Spleen (tissue), 11 donors: ENCODE measurements at regions not wholly inside any gene's neighbourhood (a gene's known extent, or its start where the extent isn't known, plus 50 kb on each side); places are given as distances from the start of the nearest gene placed in this dataset.

Experiments used
- DNase-seq: peaks from one replicate; pipeline ENCODE4 v3.0.0-alpha.2; 2020
- H3K27ac ChIP-seq, 8 donors: fragments of 200-600 bp; sonication (generic) in 7 of 8; 1 replicate in 4 of 8; 2 replicates in 4 of 8; pipeline versions ENCODE4 v1.5.0 to v1.8.0; 2016 to 2021; ENCODE audit warnings: inconsistent platforms in 4 of 8, mild to moderate bottlenecking in 4 of 8, moderate library complexity in 1 of 8
- H3K27me3 ChIP-seq, 7 donors: fragments of 200-600 bp; sonication (generic) in 6 of 7; replicated peaks in 1 of 7; 1 replicate in 4 of 7; 2 replicates in 3 of 7; pipeline versions ENCODE4 v1.5.0 to v1.8.0; 2016 to 2021; ENCODE audit warnings: inconsistent platforms in 3 of 7, mild to moderate bottlenecking in 1 of 7
- H3K36me3 ChIP-seq, 6 donors: fragments of 200-600 bp; sonication (generic) in 5 of 6; 1 replicate in 4 of 6; 2 replicates in 2 of 6; pipeline versions ENCODE4 v1.5.0 to v1.8.0; 2016 to 2021; ENCODE audit warnings: inconsistent platforms in 2 of 6
- H3K4me1 ChIP-seq, 6 donors: fragments of 200-600 bp; sonication (generic) in 5 of 6; 1 replicate in 3 of 6; 2 replicates in 3 of 6; pipeline versions ENCODE4 v1.5.0 to v1.8.0; 2016 to 2021; ENCODE audit warnings: inconsistent platforms in 3 of 6
- H3K4me3 ChIP-seq, 8 donors: fragments of 200-600 bp; sonication (generic) in 7 of 8; 1 replicate in 4 of 8; 2 replicates in 4 of 8; pipeline versions ENCODE4 v1.5.0 to v1.8.0; 2016 to 2021; ENCODE audit warnings: inconsistent platforms in 4 of 8, mild to moderate bottlenecking in 4 of 8, moderate library complexity in 2 of 8
- H3K9me3 ChIP-seq, 8 donors: fragments of 200-600 bp; sonication (generic) in 7 of 8; 1 replicate in 4 of 8; 2 replicates in 4 of 8; pipeline versions ENCODE4 v1.5.0 to v1.8.0; 2016 to 2021; ENCODE audit warnings: inconsistent platforms in 4 of 8
- CTCF ChIP-seq, 11 experiments: fragments of 200-600 bp in 7 of 11; fragments of 450-650 bp in 4 of 11; sonication (generic) in 4 of 11; IDR thresholded peaks in 8 of 11; conservative IDR thresholded peaks in 3 of 11; 1 replicate in 7 of 11; 2 replicates in 4 of 11; pipeline versions ENCODE4 v1.4.0 to v1.8.0; 2016 to 2021; ENCODE audit warnings: antibody characterized with exemption in 11 of 11, inconsistent platforms in 4 of 11, mild to moderate bottlenecking in 1 of 11
- POLR2A ChIP-seq, 3 donors: fragments of 450-650 bp; IDR thresholded peaks; one replicate each; pipeline ENCODE4 v1.5.1; 2017; ENCODE audit warnings: antibody characterized with exemption in 3 of 3, mild to moderate bottlenecking in 1 of 3
- POLR2AphosphoS5 ChIP-seq, 3 donors: sonication (generic); formaldehyde crosslinking; IDR thresholded peaks; one replicate each; pipeline ENCODE4 v1.5.1; 2017; ENCODE audit warnings: antibody characterized with exemption in 3 of 3
- WGBS, 5 donors: extraction: QIAGEN DNeasy Blood & Tissue Kit in 3 of 5; methylation state at CpG; one replicate each; pipeline versions ENCODE4 v1.1.5 to v1.1.7; 2013 to 2018; 5-methylcytosine and 5-hydroxymethylcytosine counted together
- intact Hi-C: fragments of 100-400 bp; cut with DNase I; formaldehyde crosslinking; loops from one replicate; pipeline ENCODE4 v1.15.0; 2023; ENCODE audit warnings: low total_unique reads
- small RNA-seq, 4 donors: library from RNA; depleted of rRNA; stranded (forward); fragments of <200 nt; gene quantifications; one replicate each; pipeline ENCODE3, GENCODE V24; 2016
- donor health status: healthy with polysubstance abuse.
- donor health status: DM: no; HTN: no; CAD: no; lungs with moderate emphysema.
- donor health status: DM: no; HTN: no; CAD: no.
- donor health status: Bipolar disorder and iron deficiency.
- donor health status: healthy.
- donor health status: DM: no; HTN: no; CAD: no.
- donor health status: DM: yes; HTN: yes; CAD: no.

GRCh38 chr3:87332789-87333188 is 56.4 kb upstream of the POU1F1 start:
- no peaks in the 10 kb centered on the region for H3K9me3 ChIP-seq
- H3K27ac ChIP-seq = no peak overlapping the region
- H3K36me3 ChIP-seq = no peaks in the 10 kb centered on the region
- 85 to 93% (median 90%) methylated on average over 6 of the region's 6 CpGs for WGBS, 5 donors
- no peaks in the 10 kb centered on the region for H3K27me3 ChIP-seq
- TF ChIP-seq POLR2AphosphoS5 (IDR thresholded peaks at IDR 0.05) = no peak
- intact Hi-C loops = no loop called here
- H3K4me3 ChIP-seq = no peak overlapping the region
- DNase-seq = no peak
- no peaks in the 10 kb centered on the region for H3K4me1 ChIP-seq

- no peaks in the 10 kb centered on the region for H3K36me3 ChIP-seq
- no peaks in the 10 kb centered on the region for H3K27me3 ChIP-seq
- no peaks in the 10 kb centered on the region for H3K4me1 ChIP-seq
- WGBS, 5 donors = 0 to 35% (median 2%) methylated on average over 1 of the region's 1 CpG
- TF ChIP-seq CTCF (IDR thresholded peaks at IDR 0.05 in 8 of 11, conservative IDR thresholded peaks at IDR 0.05 in 3 of 11) = no peak
- TF ChIP-seq POLR2AphosphoS5 (IDR thresholded peaks at IDR 0.05) = no peak
- TF ChIP-seq POLR2A (IDR thresholded peaks at IDR 0.05) = no peak
- no peak overlapping the region for H3K4me3 ChIP-seq
- H3K27ac ChIP-seq = no peak overlapping the region
- intact Hi-C loops = no loop called here
- DNase-seq = no peak
- no peaks in the 10 kb centered on the region for H3K9me3 ChIP-seq
Observed at GRCh38 chr3:87329065-87329464, 52.7 kb upstream of the POU1F1 start.

Small RNA genes lying in the stretch of these regions (small RNA-seq; reads per million reads assigned to genes)
- gene RNU6-873P (0 reads per million in 4 donors), gene RNU6ATAC6P (0 reads per million in 4 donors)
